ENCODE measurements at regions not wholly inside any gene's neighbourhood (a gene's known extent, or its start where the extent isn't known, plus 50 kb on each side); places are given as distances from the start of the nearest gene placed in this dataset.

- TF ChIP-seq, protein P1, sequence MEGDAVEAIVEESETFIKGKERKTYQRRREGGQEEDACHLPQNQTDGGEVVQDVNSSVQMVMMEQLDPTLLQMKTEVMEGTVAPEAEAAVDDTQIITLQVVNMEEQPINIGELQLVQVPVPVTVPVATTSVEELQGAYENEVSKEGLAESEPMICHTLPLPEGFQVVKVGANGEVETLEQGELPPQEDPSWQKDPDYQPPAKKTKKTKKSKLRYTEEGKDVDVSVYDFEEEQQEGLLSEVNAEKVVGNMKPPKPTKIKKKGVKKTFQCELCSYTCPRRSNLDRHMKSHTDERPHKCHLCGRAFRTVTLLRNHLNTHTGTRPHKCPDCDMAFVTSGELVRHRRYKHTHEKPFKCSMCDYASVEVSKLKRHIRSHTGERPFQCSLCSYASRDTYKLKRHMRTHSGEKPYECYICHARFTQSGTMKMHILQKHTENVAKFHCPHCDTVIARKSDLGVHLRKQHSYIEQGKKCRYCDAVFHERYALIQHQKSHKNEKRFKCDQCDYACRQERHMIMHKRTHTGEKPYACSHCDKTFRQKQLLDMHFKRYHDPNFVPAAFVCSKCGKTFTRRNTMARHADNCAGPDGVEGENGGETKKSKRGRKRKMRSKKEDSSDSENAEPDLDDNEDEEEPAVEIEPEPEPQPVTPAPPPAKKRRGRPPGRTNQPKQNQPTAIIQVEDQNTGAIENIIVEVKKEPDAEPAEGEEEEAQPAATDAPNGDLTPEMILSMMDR (conservative IDR thresholded peaks at IDR 0.05 in 1 of 2, IDR thresholded peaks at IDR 0.05 in 1 of 2; ENCODE audit: low read depth in 1 of 2, low read length in 2 of 2) = no peak
- no peak for TF ChIP-seq EZH2 (IDR thresholded peaks at IDR 0.05; ENCODE audit: low read length, missing control alignments)
Measured at GRCh38 chr2:181750305-181750704, 70.0 kb upstream of the NEUROD1 start.

Data from fibroblast of lung (primary cell).